Activated CD8-positive, alpha-beta T cell treated with anti-CD3 and anti-CD28 coated beads for 36 hours (primary cell): ENCODE measurements at regions not wholly inside any gene's neighbourhood (a gene's known extent, or its start where the extent isn't known, plus 50 kb on each side); places are given as distances from the start of the nearest gene placed in this dataset.

Experiments
- ATAC-seq: fragments of 200-7000 bp; cut with Tn5 transposase; one replicate; pipeline ENCODE4 v1.10.0; 2021; ENCODE audit warnings: mild to moderate bottlenecking, moderate library complexity
- CTCF ChIA-PET: fragments of 350-600 bp; sonication (Branson Sonifier 250); formaldehyde crosslinking; loops from one replicate; lab custom pipeline; 2021; ENCODE audit warnings: antibody characterized with exemption; lab: Charles Lee
- POLR2A ChIA-PET: fragments of 350-600 bp; sonication (Branson Sonifier 250); formaldehyde crosslinking; loops from one replicate; lab custom pipeline; 2021; ENCODE audit warnings: antibody characterized with exemption; lab: Charles Lee
- DNase-seq: peaks from one replicate; pipeline ENCODE4 v3.0.0-alpha.2; 2020
- H3K27ac Mint-ChIP-seq: one replicate; pipeline ENCODE4 v1.8.0; 2021; ENCODE audit warnings: mild to moderate bottlenecking, mixed read lengths
- H3K27me3 Mint-ChIP-seq: one replicate; pipeline ENCODE4 v1.8.0; 2021; ENCODE audit warnings: mixed read lengths
- H3K36me3 Mint-ChIP-seq: one replicate; pipeline ENCODE4 v1.8.0; 2021; ENCODE audit warnings: low read depth, mixed read lengths
- H3K4me1 Mint-ChIP-seq: one replicate; pipeline ENCODE4 v1.8.0; 2021; ENCODE audit warnings: low read depth, mixed read lengths
- H3K4me3 Mint-ChIP-seq: one replicate; pipeline ENCODE4 v1.8.0; 2021; ENCODE audit warnings: mild to moderate bottlenecking, moderate library complexity, mixed read lengths
- H3K9me3 Mint-ChIP-seq: one replicate; pipeline ENCODE4 v1.8.0; 2021; ENCODE audit warnings: mixed read lengths
- CTCF ChIP-seq: fragments of 200-600 bp; IDR thresholded peaks from one replicate; pipeline ENCODE4 v1.8.0; 2022; ENCODE audit warnings: antibody characterized with exemption, mild to moderate bottlenecking
- intact Hi-C: fragments of 100-400 bp; cut with micrococcal nuclease; formaldehyde crosslinking; loops from one replicate; pipeline ENCODE4 v1.10.0; 2022

GRCh38 chr13:88436974-88437373, 765.8 kb downstream of the SLITRK5 start:
- no peaks in the 10 kb centered on the region for H3K27me3 Mint-ChIP-seq
- CTCF ChIA-PET: no interaction called here
- H3K36me3 Mint-ChIP-seq: no peaks in the 10 kb centered on the region
- ATAC-seq: no peak
- peaks cover 21% of the 10 kb centered on the region for H3K9me3 Mint-ChIP-seq
- intact Hi-C loops: no loop called here
- no peak for DNase-seq
- TF ChIP-seq CTCF: no peak
- no peak overlapping the region for H3K27ac Mint-ChIP-seq
- H3K4me3 Mint-ChIP-seq: no peak overlapping the region
- H3K4me1 Mint-ChIP-seq: no peaks in the 10 kb centered on the region
- POLR2A ChIA-PET: no interaction called here

GRCh38 chr13:88450515-88450914, 779.3 kb downstream of the SLITRK5 start:
- Mint-ChIP-seq H3K27ac (no peak overlapping the region), H3K27me3 (no peaks in the 10 kb centered on the region), H3K9me3 (peaks cover 4% of the 10 kb centered on the region), H3K4me1 (no peaks in the 10 kb centered on the region), H3K4me3 (no peak overlapping the region), H3K36me3 (no peaks in the 10 kb centered on the region)
- intact Hi-C loops: no loop called here
- POLR2A ChIA-PET: no interaction called here
- CTCF ChIA-PET: no interaction called here
- ATAC-seq: no peak
- no peak for DNase-seq
- TF ChIP-seq CTCF: no peak

GRCh38 chr13:88456151-88456550, 785.0 kb downstream of the SLITRK5 start:
- no peak for TF ChIP-seq CTCF
- Mint-ChIP-seq H3K27me3 (no peaks in the 10 kb centered on the region), H3K4me1 (no peaks in the 10 kb centered on the region), H3K9me3 (no peaks in the 10 kb centered on the region), H3K27ac (no peak overlapping the region), H3K4me3 (no peak overlapping the region), H3K36me3 (no peaks in the 10 kb centered on the region)
- ChIA-PET POLR2A (no interaction called here), CTCF (no interaction called here)
- no peak for DNase-seq
- no peak for ATAC-seq
- intact Hi-C loops: no loop called here

GRCh38 chr13:88459331-88459730, 788.2 kb downstream of the SLITRK5 start:
- intact Hi-C loops: no loop called here
- ATAC-seq (no peak), DNase-seq (no peak)
- Mint-ChIP-seq H3K4me3 (no peak overlapping the region), H3K27ac (no peak overlapping the region), H3K4me1 (no peaks in the 10 kb centered on the region), H3K36me3 (no peaks in the 10 kb centered on the region), H3K27me3 (no peaks in the 10 kb centered on the region), H3K9me3 (no peaks in the 10 kb centered on the region)
- ChIA-PET CTCF (no interaction called here), POLR2A (no interaction called here)
- no peak for TF ChIP-seq CTCF

- no peaks in the 10 kb centered on the region for H3K27me3 Mint-ChIP-seq
- no peaks in the 10 kb centered on the region for H3K4me1 Mint-ChIP-seq
- no peaks in the 10 kb centered on the region for H3K36me3 Mint-ChIP-seq
- no peak for TF ChIP-seq CTCF
- ChIA-PET POLR2A (no interaction called here), CTCF (no interaction called here)
- H3K9me3 Mint-ChIP-seq: no peaks in the 10 kb centered on the region
- intact Hi-C loops: no loop called here
- ATAC-seq: no peak
- DNase-seq: no peak
- no peak overlapping the region for H3K4me3 Mint-ChIP-seq
- H3K27ac Mint-ChIP-seq: no peak overlapping the region
Measured at GRCh38 chr13:88461272-88462009, 790.3 kb downstream of the SLITRK5 start.
